ENCODE measurements at regions not wholly inside any gene's neighbourhood (a gene's known extent, or its start where the extent isn't known, plus 50 kb on each side); places are given as distances from the start of the nearest gene placed in this dataset.

GRCh38 chr12:88960213-88960878, 380.1 kb upstream of the KITLG start:
- no peak overlapping the region for H2BK5ac ChIP-seq (ENCODE audit: low read depth, low read length, poor library complexity, severe bottlenecking)
- H2AFZ ChIP-seq (ENCODE audit: low read depth, low read length): no peak overlapping the region
- H3K79me1 ChIP-seq (replicated peaks; ENCODE audit: low read length, poor library complexity, severe bottlenecking): no peaks in the 10 kb centered on the region
- no peak overlapping the region for H2BK15ac ChIP-seq (ENCODE audit: low read depth, poor library complexity, severe bottlenecking)
- no peak overlapping the region for H3K23ac ChIP-seq (ENCODE audit: low read length in 2 of 2)
- no peak overlapping the region for H3K27ac ChIP-seq (ENCODE audit: low read length, poor library complexity, severe bottlenecking)
- H2BK120ac ChIP-seq (ENCODE audit: low read depth, low read length): no peak overlapping the region
- H4K91ac ChIP-seq (ENCODE audit: low read length): no peak overlapping the region
- WGBS: 100% methylated on average over 2 of the region's 2 CpGs
- H3K36me3 ChIP-seq (ENCODE audit: control insufficient read depth in 1 of 2, insufficient read depth in 2 of 2, low read depth in 1 of 2, low read length in 2 of 2): no peaks in the 10 kb centered on the region
- H2AK5ac ChIP-seq (ENCODE audit: low read length, severe bottlenecking): no peak overlapping the region
- no peak overlapping the region for H3K4me2 ChIP-seq (ENCODE audit: low read length, poor library complexity, severe bottlenecking)
- DNase-seq: peak; percentile 29
- no peaks in the 10 kb centered on the region for H3K4me1 ChIP-seq (ENCODE audit: control insufficient read depth, insufficient read depth, low read depth, low read length)
- H2BK12ac ChIP-seq (ENCODE audit: low read length in 2 of 2): no peak overlapping the region
- H3K9ac ChIP-seq (ENCODE audit: low read length): no peak overlapping the region
- no peaks in the 10 kb centered on the region for H3K9me3 ChIP-seq (ENCODE audit: control insufficient read depth, low read length)
- no peaks in the 10 kb centered on the region for H3K27me3 ChIP-seq (ENCODE audit: control insufficient read depth in 1 of 2, insufficient read depth in 1 of 2, low read length in 2 of 2)
- no peak overlapping the region for H3K4ac ChIP-seq (ENCODE audit: low read depth in 1 of 2, low read length in 2 of 2)
- H4K8ac ChIP-seq (ENCODE audit: low read length): no peak overlapping the region
- H3K18ac ChIP-seq (ENCODE audit: low read depth in 1 of 2, low read length in 2 of 2): no peak overlapping the region
- no peak overlapping the region for H3K14ac ChIP-seq (ENCODE audit: low read length in 2 of 2)
- no peak overlapping the region for H3K4me3 ChIP-seq (ENCODE audit: insufficient read depth in 1 of 2, low read depth in 1 of 2, low read length in 2 of 2)

DNA sequence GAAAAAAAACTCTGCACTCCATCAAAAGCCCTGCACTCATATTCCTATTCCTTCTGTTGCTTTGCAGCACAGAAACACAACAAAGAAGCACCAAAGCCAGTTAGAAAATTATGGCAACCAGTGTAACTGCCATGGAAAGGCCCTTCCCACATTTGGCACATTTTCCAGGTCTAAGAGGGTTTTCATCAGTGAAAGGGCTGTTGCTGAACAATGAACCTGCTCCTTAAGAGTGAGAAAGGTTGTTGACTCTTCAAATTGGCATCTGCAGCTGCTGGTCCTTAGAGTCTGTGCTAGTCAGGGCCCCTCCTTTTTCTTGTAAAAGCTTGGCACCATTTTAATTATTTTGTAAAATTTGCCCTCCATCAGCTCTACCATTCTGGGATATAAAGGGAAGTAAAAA, 378.7 kb upstream of the KITLG start:
- Histone ChIP-seq H3K27me3 (ENCODE audit: control insufficient read depth in 1 of 2, insufficient read depth in 1 of 2, low read length in 2 of 2) (no peaks in the 10 kb centered on the region), H3K9ac (ENCODE audit: low read length) (no peak overlapping the region), H3K36me3 (ENCODE audit: control insufficient read depth in 1 of 2, insufficient read depth in 2 of 2, low read depth in 1 of 2, low read length in 2 of 2) (no peaks in the 10 kb centered on the region), H2AFZ (ENCODE audit: low read depth, low read length) (no peak overlapping the region), H3K14ac (ENCODE audit: low read length in 2 of 2) (no peak overlapping the region), H3K4me1 (ENCODE audit: control insufficient read depth, insufficient read depth, low read depth, low read length) (no peaks in the 10 kb centered on the region), H3K18ac (ENCODE audit: low read depth in 1 of 2, low read length in 2 of 2) (no peak overlapping the region), H3K27ac (ENCODE audit: low read length, poor library complexity, severe bottlenecking) (no peak overlapping the region), H4K8ac (ENCODE audit: low read length) (no peak overlapping the region), H2BK120ac (ENCODE audit: low read depth, low read length) (no peak overlapping the region), H2AK5ac (ENCODE audit: low read length, severe bottlenecking) (no peak overlapping the region), H2BK5ac (ENCODE audit: low read depth, low read length, poor library complexity, severe bottlenecking) (no peak overlapping the region), H3K4ac (ENCODE audit: low read depth in 1 of 2, low read length in 2 of 2) (peak overlapping the region in 1 of 2 experiments; percentile 11), H4K91ac (ENCODE audit: low read length) (no peak overlapping the region), H3K23ac (ENCODE audit: low read length in 2 of 2) (no peak overlapping the region), H2BK15ac (ENCODE audit: low read depth, poor library complexity, severe bottlenecking) (no peak overlapping the region), H3K79me1 (replicated peaks; ENCODE audit: low read length, poor library complexity, severe bottlenecking) (no peaks in the 10 kb centered on the region), H3K4me3 (ENCODE audit: insufficient read depth in 1 of 2, low read depth in 1 of 2, low read length in 2 of 2) (no peak overlapping the region), H2BK12ac (ENCODE audit: low read length in 2 of 2) (no peak overlapping the region), H3K9me3 (ENCODE audit: control insufficient read depth, low read length) (no peaks in the 10 kb centered on the region), H3K4me2 (ENCODE audit: low read length, poor library complexity, severe bottlenecking) (no peak overlapping the region)
- DNase-seq: no peak

DNA sequence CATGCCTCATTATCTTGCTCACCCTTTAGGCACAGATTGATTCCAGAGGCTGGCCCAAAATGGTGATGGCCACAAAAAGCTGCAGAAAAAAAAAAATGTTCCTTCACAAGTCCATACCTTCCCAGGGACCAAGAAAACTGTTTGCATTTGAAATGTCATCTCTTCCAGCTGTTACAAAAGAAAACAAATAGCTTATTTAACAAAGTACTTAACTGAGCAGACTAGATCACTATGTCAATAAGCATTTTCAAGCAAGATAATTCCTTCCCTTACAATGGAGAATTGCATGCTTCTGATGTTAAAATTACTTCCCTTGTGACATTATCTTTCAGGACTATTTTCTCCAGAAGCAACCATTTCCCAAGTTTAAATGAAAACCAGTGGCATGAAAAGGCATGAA, 377.9 kb upstream of the KITLG start:
- Histone ChIP-seq H2BK12ac (ENCODE audit: low read length in 2 of 2) (no peak overlapping the region), H3K27me3 (ENCODE audit: control insufficient read depth in 1 of 2, insufficient read depth in 1 of 2, low read length in 2 of 2) (no peaks in the 10 kb centered on the region), H3K27ac (ENCODE audit: low read length, poor library complexity, severe bottlenecking) (no peak overlapping the region), H2BK15ac (ENCODE audit: low read depth, poor library complexity, severe bottlenecking) (no peak overlapping the region), H3K18ac (ENCODE audit: low read depth in 1 of 2, low read length in 2 of 2) (no peak overlapping the region), H3K4me2 (ENCODE audit: low read length, poor library complexity, severe bottlenecking) (no peak overlapping the region), H3K23ac (ENCODE audit: low read length in 2 of 2) (no peak overlapping the region), H2AK5ac (ENCODE audit: low read length, severe bottlenecking) (no peak overlapping the region), H4K8ac (ENCODE audit: low read length) (no peak overlapping the region), H3K4me3 (ENCODE audit: insufficient read depth in 1 of 2, low read depth in 1 of 2, low read length in 2 of 2) (no peak overlapping the region), H2AFZ (ENCODE audit: low read depth, low read length) (no peak overlapping the region), H2BK5ac (ENCODE audit: low read depth, low read length, poor library complexity, severe bottlenecking) (no peak overlapping the region), H3K9me3 (ENCODE audit: control insufficient read depth, low read length) (no peaks in the 10 kb centered on the region), H3K36me3 (ENCODE audit: control insufficient read depth in 1 of 2, insufficient read depth in 2 of 2, low read depth in 1 of 2, low read length in 2 of 2) (no peaks in the 10 kb centered on the region), H3K14ac (ENCODE audit: low read length in 2 of 2) (no peak overlapping the region), H3K79me1 (replicated peaks; ENCODE audit: low read length, poor library complexity, severe bottlenecking) (no peaks in the 10 kb centered on the region), H2BK120ac (ENCODE audit: low read depth, low read length) (no peak overlapping the region), H3K9ac (ENCODE audit: low read length) (no peak overlapping the region), H3K4ac (ENCODE audit: low read depth in 1 of 2, low read length in 2 of 2) (no peak overlapping the region), H4K91ac (ENCODE audit: low read length) (no peak overlapping the region), H3K4me1 (ENCODE audit: control insufficient read depth, insufficient read depth, low read depth, low read length) (peaks cover under 1% of the 10 kb centered on the region)
- DNase-seq: no peak

DNA sequence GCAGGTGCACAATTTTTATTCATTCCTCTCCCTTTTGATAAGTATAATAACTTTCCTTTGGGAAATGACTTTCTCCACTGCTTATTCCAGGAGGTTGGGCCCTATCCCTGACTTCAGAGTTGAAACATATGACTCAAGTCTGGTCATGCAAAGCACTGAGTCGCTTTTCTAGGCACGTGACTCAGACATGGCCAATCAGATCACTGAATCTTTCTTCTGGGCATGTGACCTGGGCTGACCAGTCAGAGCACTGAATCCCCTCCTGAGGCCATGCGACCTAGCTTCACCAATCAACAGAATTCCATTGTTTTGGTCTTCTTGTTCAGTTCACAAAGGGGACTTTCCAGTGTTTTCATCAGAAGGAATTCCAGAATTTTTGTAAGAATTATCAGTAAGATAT, 377.1 kb upstream of the KITLG start:
- Histone ChIP-seq H3K27ac (ENCODE audit: low read length, poor library complexity, severe bottlenecking) (no peak overlapping the region), H3K4me3 (ENCODE audit: insufficient read depth in 1 of 2, low read depth in 1 of 2, low read length in 2 of 2) (no peak overlapping the region), H3K23ac (ENCODE audit: low read length in 2 of 2) (no peak overlapping the region), H3K79me1 (replicated peaks; ENCODE audit: low read length, poor library complexity, severe bottlenecking) (no peaks in the 10 kb centered on the region), H2BK5ac (ENCODE audit: low read depth, low read length, poor library complexity, severe bottlenecking) (no peak overlapping the region), H2BK12ac (ENCODE audit: low read length in 2 of 2) (no peak overlapping the region), H3K14ac (ENCODE audit: low read length in 2 of 2) (no peak overlapping the region), H3K4me1 (ENCODE audit: control insufficient read depth, insufficient read depth, low read depth, low read length) (peaks cover 2% of the 10 kb centered on the region), H3K4ac (ENCODE audit: low read depth in 1 of 2, low read length in 2 of 2) (no peak overlapping the region), H3K9me3 (ENCODE audit: control insufficient read depth, low read length) (no peaks in the 10 kb centered on the region), H3K18ac (ENCODE audit: low read depth in 1 of 2, low read length in 2 of 2) (no peak overlapping the region), H2BK15ac (ENCODE audit: low read depth, poor library complexity, severe bottlenecking) (no peak overlapping the region), H2AK5ac (ENCODE audit: low read length, severe bottlenecking) (no peak overlapping the region), H3K27me3 (ENCODE audit: control insufficient read depth in 1 of 2, insufficient read depth in 1 of 2, low read length in 2 of 2) (no peaks in the 10 kb centered on the region), H3K36me3 (ENCODE audit: control insufficient read depth in 1 of 2, insufficient read depth in 2 of 2, low read depth in 1 of 2, low read length in 2 of 2) (no peaks in the 10 kb centered on the region), H3K9ac (ENCODE audit: low read length) (no peak overlapping the region), H2BK120ac (ENCODE audit: low read depth, low read length) (no peak overlapping the region), H4K91ac (ENCODE audit: low read length) (no peak overlapping the region), H4K8ac (ENCODE audit: low read length) (no peak overlapping the region), H2AFZ (ENCODE audit: low read depth, low read length) (no peak overlapping the region), H3K4me2 (ENCODE audit: low read length, poor library complexity, severe bottlenecking) (no peak overlapping the region)
- WGBS: 90% methylated on average over 3 of the region's 3 CpGs
- no peak for DNase-seq
